SH-SY5Y (cell line): ENCODE measurements at regions not wholly inside any gene's neighbourhood (a gene's known extent, or its start where the extent isn't known, plus 50 kb on each side); places are given as distances from the start of the nearest gene placed in this dataset.

Source experiments
- GATA2 ChIP-seq: IDR thresholded peaks from 2 replicates; pipeline ENCODE4 v1.6.1; 2011; ENCODE audit warnings: mild to moderate bottlenecking, low read depth, low read length
- GATA3 ChIP-seq: IDR thresholded peaks from 2 replicates; pipeline ENCODE4 v1.6.1; 2011; ENCODE audit warnings: low read depth, mild to moderate bottlenecking, low read length, moderate library complexity

- TF ChIP-seq GATA3, result no peak
- no peak for TF ChIP-seq GATA2
Measured at GRCh38 chr22:25372000-25372595, 152.7 kb downstream of the CRYBB2 start.
